IMR-90 (cell line): ENCODE measurements at regions not wholly inside any gene's neighbourhood (a gene's known extent, or its start where the extent isn't known, plus 50 kb on each side); places are given as distances from the start of the nearest gene placed in this dataset.

Experiments used
- ATAC-seq: fragments of 200-7000 bp; cut with Tn5 transposase; 2 replicates; pipeline ENCODE4 v1.9.1; 2020; ENCODE audit warnings: low read depth, mild to moderate bottlenecking, moderate library complexity
- BruUV-seq: library from RNA; stranded (reverse); fragments of 400-500 nt; replicated peaks from 2 replicates; lab custom pipeline; 2021; lab: Mats Ljungman, UMichigan
- CTCF ChIA-PET: fragments of 300-600 bp; formaldehyde crosslinking; extraction: SDS; loops from one replicate; lab custom pipeline; 2021; ENCODE audit warnings: antibody characterized with exemption; lab: Yijun Ruan, JAX
- POLR2A ChIA-PET: fragments of 300-600 bp; sonication (Branson Sonifier 250); formaldehyde crosslinking; loops from one replicate; lab custom pipeline; 2022; ENCODE audit warnings: antibody characterized with exemption; ENCODE audit not compliant: unreplicated experiment; lab: Charles Lee
- DNase-seq: peaks from one replicate; pipeline ENCODE4 v3.0.0; 2013
- H2AFZ ChIP-seq: replicated peaks from 2 replicates; pipeline ENCODE3; 2013; ENCODE audit warnings: low read length, mild to moderate bottlenecking; ENCODE audit not compliant: poor library complexity
- H2AK5ac ChIP-seq: 2 replicates; pipeline ENCODE4 v1.6.1; 2013; ENCODE audit warnings: low read depth, low read length, inconsistent platforms
- H2AK9ac ChIP-seq: replicated peaks from 2 replicates; pipeline ENCODE3; 2013; ENCODE audit warnings: mild to moderate bottlenecking, low read depth, low read length, moderate library complexity; ENCODE audit not compliant: poor library complexity
- H2BK120ac ChIP-seq: 2 replicates; pipeline ENCODE4 v1.6.1; 2013; ENCODE audit warnings: low read depth, low read length, inconsistent platforms
- H2BK15ac ChIP-seq: 3 replicates; pipeline ENCODE4 v1.6.1; 2013; ENCODE audit warnings: low read depth, low read length, inconsistent platforms
- H2BK20ac ChIP-seq: 2 replicates; pipeline ENCODE4 v1.6.1; 2013; ENCODE audit warnings: low read depth, mild to moderate bottlenecking, inconsistent platforms, low read length, moderate library complexity
- H2BK5ac ChIP-seq: 2 replicates; pipeline ENCODE4 v1.6.1; 2013; ENCODE audit warnings: mild to moderate bottlenecking, low read depth, low read length, inconsistent platforms; ENCODE audit not compliant: poor library complexity, severe bottlenecking
- H3K14ac ChIP-seq: replicated peaks from 2 replicates; pipeline ENCODE4 v1.6.1; 2013; ENCODE audit warnings: low read depth, low read length, inconsistent platforms
- H3K18ac ChIP-seq: 2 replicates; pipeline ENCODE4 v1.6.1; 2013; ENCODE audit warnings: low read depth, low read length, control low read depth
- H3K23ac ChIP-seq: 2 replicates; pipeline ENCODE4 v1.6.1; 2013; ENCODE audit warnings: low read depth, low read length, inconsistent platforms
- H3K27ac ChIP-seq: 2 replicates; pipeline ENCODE4 v1.5.1; 2013; ENCODE audit warnings: mild to moderate bottlenecking, control low read depth, low read length; ENCODE audit not compliant: insufficient read depth
- H3K27me3 ChIP-seq: 2 replicates; pipeline ENCODE4 v1.6.1; 2013; ENCODE audit warnings: low read length; ENCODE audit not compliant: control insufficient read depth, insufficient read depth
- H3K36me3 ChIP-seq: 2 replicates; pipeline ENCODE4 v1.6.1; 2013; ENCODE audit warnings: low read length, mixed read lengths; ENCODE audit not compliant: control insufficient read depth, insufficient read depth
- H3K4ac ChIP-seq: 2 replicates; pipeline ENCODE4 v1.6.1; 2013; ENCODE audit warnings: low read depth, low read length, inconsistent platforms
- H3K4me1 ChIP-seq: 2 replicates; pipeline ENCODE4 v1.6.1; 2013; ENCODE audit warnings: low read length, mixed read lengths; ENCODE audit not compliant: control insufficient read depth, insufficient read depth
- H3K4me2 ChIP-seq: 2 replicates; pipeline ENCODE4 v1.6.1; 2013; ENCODE audit warnings: low read depth, mild to moderate bottlenecking, control low read depth, low read length, moderate library complexity
- H3K4me3 ChIP-seq: 2 replicates; pipeline ENCODE4 v1.5.1; 2013; ENCODE audit warnings: low read depth, mild to moderate bottlenecking, control low read depth, low read length, moderate library complexity; ENCODE audit not compliant: insufficient read depth
- H3K56ac ChIP-seq: 2 replicates; pipeline ENCODE4 v1.6.1; 2013; ENCODE audit warnings: low read length, inconsistent platforms; ENCODE audit not compliant: insufficient read depth; ENCODE audit errors: extremely low read depth
- H3K79me1 ChIP-seq, 2 experiments: 2 replicates each; pipeline ENCODE4 v1.6.1; 2013; ENCODE audit warnings: low read length in 2 of 2, inconsistent platforms in 1 of 2, low read depth in 1 of 2
- H3K9ac ChIP-seq: 2 replicates; pipeline ENCODE4 v1.6.1; 2013; ENCODE audit warnings: low read depth, low read length, control low read depth
- H3K9me1 ChIP-seq: 2 replicates; pipeline ENCODE4 v1.6.1; 2013; ENCODE audit warnings: low read length, inconsistent platforms; ENCODE audit not compliant: insufficient read depth
- H3K9me3 ChIP-seq: 2 replicates; pipeline ENCODE4 v1.6.1; 2013; ENCODE audit warnings: low read length; ENCODE audit not compliant: control insufficient read depth, insufficient read depth
- H4K20me1 ChIP-seq: 2 replicates; pipeline ENCODE4 v1.6.1; 2013; ENCODE audit warnings: low read length, inconsistent platforms; ENCODE audit not compliant: insufficient read depth
- H4K5ac ChIP-seq: 2 replicates; pipeline ENCODE4 v1.6.1; 2013; ENCODE audit warnings: mild to moderate bottlenecking, low read depth, low read length, control low read depth
- H4K8ac ChIP-seq, 2 experiments: 2 replicates each; pipeline ENCODE4 v1.6.1; 2013; ENCODE audit warnings: low read depth in 2 of 2, low read length in 2 of 2, control low read depth in 1 of 2, inconsistent platforms in 1 of 2
- H4K91ac ChIP-seq: 2 replicates; pipeline ENCODE4 v1.6.1; 2013; ENCODE audit warnings: low read depth, low read length, inconsistent platforms; ENCODE audit not compliant: insufficient read depth
- BHLHE40 ChIP-seq: fragments of 150-350 bp; IDR thresholded peaks from 2 replicates; pipeline ENCODE4 v1.6.1; 2016; ENCODE audit warnings: mild to moderate bottlenecking, low read depth, low read length
- CEBPB ChIP-seq: IDR thresholded peaks from 2 replicates; pipeline ENCODE4 v1.6.1; 2012; ENCODE audit warnings: low read depth, low read length, improper control_type of control experiment
- CHD1 ChIP-seq: IDR thresholded peaks from 2 replicates; pipeline ENCODE4 v1.6.1; 2012; ENCODE audit warnings: low read depth, low read length, improper control_type of control experiment
- ELK1 ChIP-seq: fragments of 150-350 bp; IDR thresholded peaks from 2 replicates; pipeline ENCODE4 v1.6.1; 2016; ENCODE audit warnings: low read depth, mild to moderate bottlenecking, low read length, moderate library complexity, borderline replicate concordance
- FOS ChIP-seq: fragments of 150-350 bp; IDR thresholded peaks from 2 replicates; pipeline ENCODE4 v1.6.1; 2016; ENCODE audit warnings: low read depth, low read length
- MAFK ChIP-seq: IDR thresholded peaks from 2 replicates; pipeline ENCODE4 v1.6.1; 2012; ENCODE audit warnings: low read depth, low read length, improper control_type of control experiment
- MAZ ChIP-seq: IDR thresholded peaks from 2 replicates; pipeline ENCODE4 v1.6.1; 2012; ENCODE audit warnings: low read depth, mild to moderate bottlenecking, low read length, improper control_type of control experiment, moderate library complexity, borderline replicate concordance
- MXI1 ChIP-seq: IDR thresholded peaks from 2 replicates; pipeline ENCODE4 v1.6.1; 2012; ENCODE audit warnings: low read depth, mild to moderate bottlenecking, low read length, moderate library complexity, borderline replicate concordance
- NFE2L2 ChIP-seq: fragments of 150-350 bp; IDR thresholded peaks from 2 replicates; pipeline ENCODE4 v1.6.1; 2016; ENCODE audit warnings: low read depth, mild to moderate bottlenecking, low read length
- POLR2A ChIP-seq: IDR thresholded peaks from 2 replicates; pipeline ENCODE4 v1.6.1; 2012; ENCODE audit warnings: mild to moderate bottlenecking, low read depth, low read length
- RAD21 ChIP-seq: IDR thresholded peaks from 2 replicates; pipeline ENCODE4 v1.6.1; 2012; ENCODE audit warnings: low read length, improper control_type of control experiment
- RCOR1 ChIP-seq: IDR thresholded peaks from 2 replicates; pipeline ENCODE4 v1.6.1; 2012; ENCODE audit warnings: mild to moderate bottlenecking, low read length, improper control_type of control experiment; ENCODE audit not compliant: insufficient replicate concordance
- RFX5 ChIP-seq: IDR thresholded peaks from 2 replicates; pipeline ENCODE4 v1.8.0; 2012; ENCODE audit warnings: low read depth, mild to moderate bottlenecking, low read length, moderate library complexity
- SMC3 ChIP-seq: fragments of 150-350 bp; IDR thresholded peaks from 2 replicates; pipeline ENCODE4 v1.6.1; 2016; ENCODE audit warnings: low read depth, mild to moderate bottlenecking, antibody characterized with exemption, low read length, moderate library complexity
- USF2 ChIP-seq: fragments of 150-350 bp; IDR thresholded peaks from 2 replicates; pipeline ENCODE4 v1.6.1; 2017; ENCODE audit warnings: mild to moderate bottlenecking, antibody characterized with exemption, low read length, low read depth
- WGBS, 2 experiments: methylation state at CpG; one replicate each; pipeline versions ENCODE4 v1.1.5 to v1.1.7; 2013; ENCODE audit warnings: missing lambda C conversion rate in 2 of 2; ENCODE audit not compliant: insufficient read length in 1 of 2; ENCODE audit errors: extremely low coverage in 2 of 2; 5-methylcytosine and 5-hydroxymethylcytosine counted together
- dilution Hi-C: fragments of 300-500 bp; cut with HindIII; formaldehyde crosslinking; loops from one replicate; pipeline ENCODE4 v1.14.3; 2018; ENCODE audit warnings: low sequenced_read_pairs; ENCODE audit not compliant: unreplicated experiment
- in situ Hi-C: fragments of 300-500 bp; cut with MboI; formaldehyde crosslinking; loops from 3 replicates; pipeline ENCODE4 v1.14.3; 2019; ENCODE audit warnings: low sequenced_read_pairs, inconsistent platforms, mixed read lengths
- intact Hi-C: fragments of 100-400 bp; cut with micrococcal nuclease; formaldehyde crosslinking; loops from 2 replicates; pipeline ENCODE4 v1.10.0; 2022
- TF ChIP-seq, protein P1 (sequence below): conservative IDR thresholded peaks from 2 replicates; pipeline ENCODE4 v1.5.1; 2012; ENCODE audit warnings: mild to moderate bottlenecking, low read depth, low read length, improper control_type of control experiment

GRCh38 chr1:70498666-70499065 lies 87.6 kb downstream of the CTH start:
- no peak overlapping the region for H2BK120ac ChIP-seq
- dilution Hi-C loops (no loop called here), intact Hi-C loops (no loop called here), in situ Hi-C loops (no loop called here)
- no peak overlapping the region for H3K23ac ChIP-seq
- H3K14ac ChIP-seq: no peak overlapping the region
- no peak overlapping the region for H3K4me2 ChIP-seq
- H4K8ac ChIP-seq: no peak overlapping the region
- POLR2A ChIA-PET: no interaction called here
- H3K4ac ChIP-seq: no peak overlapping the region
- H3K27ac ChIP-seq: no peak overlapping the region
- H2AFZ ChIP-seq: no peak overlapping the region
- H2AK9ac ChIP-seq: no peak overlapping the region
- no peaks in the 10 kb centered on the region for H4K20me1 ChIP-seq
- no peak for TF ChIP-seq MAFK
- no peak for TF ChIP-seq NFE2L2
- TF ChIP-seq RAD21: no peak
- no peak for TF ChIP-seq POLR2A
- TF ChIP-seq MAZ: no peak
- TF ChIP-seq, protein P1, sequence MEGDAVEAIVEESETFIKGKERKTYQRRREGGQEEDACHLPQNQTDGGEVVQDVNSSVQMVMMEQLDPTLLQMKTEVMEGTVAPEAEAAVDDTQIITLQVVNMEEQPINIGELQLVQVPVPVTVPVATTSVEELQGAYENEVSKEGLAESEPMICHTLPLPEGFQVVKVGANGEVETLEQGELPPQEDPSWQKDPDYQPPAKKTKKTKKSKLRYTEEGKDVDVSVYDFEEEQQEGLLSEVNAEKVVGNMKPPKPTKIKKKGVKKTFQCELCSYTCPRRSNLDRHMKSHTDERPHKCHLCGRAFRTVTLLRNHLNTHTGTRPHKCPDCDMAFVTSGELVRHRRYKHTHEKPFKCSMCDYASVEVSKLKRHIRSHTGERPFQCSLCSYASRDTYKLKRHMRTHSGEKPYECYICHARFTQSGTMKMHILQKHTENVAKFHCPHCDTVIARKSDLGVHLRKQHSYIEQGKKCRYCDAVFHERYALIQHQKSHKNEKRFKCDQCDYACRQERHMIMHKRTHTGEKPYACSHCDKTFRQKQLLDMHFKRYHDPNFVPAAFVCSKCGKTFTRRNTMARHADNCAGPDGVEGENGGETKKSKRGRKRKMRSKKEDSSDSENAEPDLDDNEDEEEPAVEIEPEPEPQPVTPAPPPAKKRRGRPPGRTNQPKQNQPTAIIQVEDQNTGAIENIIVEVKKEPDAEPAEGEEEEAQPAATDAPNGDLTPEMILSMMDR: no peak
- no peak for TF ChIP-seq USF2
- no peak for TF ChIP-seq RFX5
- TF ChIP-seq MXI1: no peak
- no peak for TF ChIP-seq SMC3
- no peak for TF ChIP-seq ELK1
- TF ChIP-seq CEBPB: no peak
- no peak for TF ChIP-seq CHD1
- no peak for TF ChIP-seq BHLHE40
- no peak for TF ChIP-seq RCOR1
- TF ChIP-seq FOS: no peak
- no peaks in the 10 kb centered on the region for H3K4me1 ChIP-seq
- no peaks in the 10 kb centered on the region for H3K9me1 ChIP-seq
- WGBS, 2 experiments: no CpG with 5 or more reads among the region's 2 CpGs
- H2AK5ac ChIP-seq: no peak overlapping the region
- no TSS peak for BruUV-seq
- no peaks in the 10 kb centered on the region for H3K36me3 ChIP-seq
- no peaks in the 10 kb centered on the region for H3K9me3 ChIP-seq
- CTCF ChIA-PET: interaction anchor here (0.7 kb wide), 1 partner anchor 12 kb away, joined by 3 read pairs; no protein-coding TSS in a partner anchor
- no peak overlapping the region for H3K9ac ChIP-seq
- no peak for ATAC-seq
- no peak overlapping the region for H3K56ac ChIP-seq
- no peaks in the 10 kb centered on the region for H3K79me1 ChIP-seq
- H2BK5ac ChIP-seq: no peak overlapping the region
- no peak overlapping the region for H3K4me3 ChIP-seq
- no peaks in the 10 kb centered on the region; the same call in 1 of the 2 replicates for H3K27me3 ChIP-seq
- H4K5ac ChIP-seq: no peak overlapping the region
- no peak overlapping the region for H4K91ac ChIP-seq
- H2BK15ac ChIP-seq: no peak overlapping the region
- DNase-seq: no peak
- H3K18ac ChIP-seq: no peak overlapping the region
- H2BK20ac ChIP-seq: no peak overlapping the region
